Left ventricle myocardium inferior (tissue), 1 donor: ENCODE measurements at regions not wholly inside any gene's neighbourhood (a gene's known extent, or its start where the extent isn't known, plus 50 kb on each side); places are given as distances from the start of the nearest gene placed in this dataset.

Source experiments
- DNase-seq: peaks from one replicate; pipeline ENCODE4 v3.0.0-alpha.2; 2020
- H3K27ac ChIP-seq: fragments of 200-600 bp; replicated peaks from 2 replicates; pipeline ENCODE4 v1.8.0; 2021
- H3K27me3 ChIP-seq: fragments of 200-600 bp; 2 replicates; pipeline ENCODE4 v1.8.0; 2021; ENCODE audit warnings: low read depth
- H3K36me3 ChIP-seq: fragments of 200-600 bp; 2 replicates; pipeline ENCODE4 v1.8.0; 2021
- H3K4me1 ChIP-seq: fragments of 200-600 bp; 2 replicates; pipeline ENCODE4 v1.8.0; 2021
- H3K4me3 ChIP-seq: fragments of 200-600 bp; 2 replicates; pipeline ENCODE4 v1.8.0; 2021; ENCODE audit warnings: mild to moderate bottlenecking, moderate library complexity
- H3K9me3 ChIP-seq: fragments of 200-600 bp; replicated peaks from 2 replicates; pipeline ENCODE4 v1.8.0; 2021
- CTCF ChIP-seq: fragments of 200-600 bp; IDR thresholded peaks from 2 replicates; pipeline ENCODE4 v1.8.0; 2021; ENCODE audit warnings: antibody characterized with exemption, mild to moderate bottlenecking, borderline replicate concordance
- intact Hi-C: fragments of 100-400 bp; cut with micrococcal nuclease; formaldehyde crosslinking; loops from one replicate; pipeline ENCODE4 v1.11.0; 2022
- donor health status: DM: no; HTN: yes; CAD: no; lungs with severe emphysema.

DNA sequence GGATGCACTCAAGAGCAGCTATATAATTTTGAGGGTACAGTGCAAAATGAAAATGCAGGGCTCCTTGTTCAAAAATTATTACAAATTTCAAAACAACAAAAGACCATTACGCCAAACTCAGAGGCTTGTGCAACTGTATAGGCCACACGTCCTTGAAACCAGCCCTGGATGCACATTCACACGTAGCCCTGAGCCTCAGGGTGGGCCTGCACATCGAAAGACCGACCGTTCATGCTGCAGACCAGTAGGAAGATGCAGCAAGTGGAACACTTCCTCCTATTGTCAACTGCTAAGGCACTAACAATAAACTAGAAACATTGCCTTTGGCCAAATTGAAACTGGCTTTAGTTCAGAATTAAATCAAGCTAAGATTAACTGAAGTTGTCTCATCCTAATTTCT, 174.7 kb downstream of the SHOX2 start:
- no peaks in the 10 kb centered on the region for H3K27me3 ChIP-seq
- DNase-seq, result no peak
- TF ChIP-seq CTCF, result no peak
- no peaks in the 10 kb centered on the region for H3K36me3 ChIP-seq
- intact Hi-C loops, result no loop called here
- no peaks in the 10 kb centered on the region for H3K4me1 ChIP-seq
- H3K4me3 ChIP-seq, result no peak overlapping the region
- no peak overlapping the region for H3K27ac ChIP-seq
- H3K9me3 ChIP-seq, result no peaks in the 10 kb centered on the region

GRCh38 chr3:157930000-157930780, 176.0 kb downstream of the SHOX2 start:
- Histone ChIP-seq H3K36me3 (no peaks in the 10 kb centered on the region), H3K4me1 (no peaks in the 10 kb centered on the region), H3K4me3 (no peak overlapping the region), H3K27me3 (no peaks in the 10 kb centered on the region), H3K27ac (no peak overlapping the region), H3K9me3 (no peaks in the 10 kb centered on the region)
- DNase-seq, result no peak
- TF ChIP-seq CTCF, result no peak
- intact Hi-C loops, result no loop called here

- H3K27me3 ChIP-seq, result no peaks in the 10 kb centered on the region
- no peaks in the 10 kb centered on the region for H3K36me3 ChIP-seq
- no peak overlapping the region for H3K27ac ChIP-seq
- intact Hi-C loops, result no loop called here
- no peaks in the 10 kb centered on the region for H3K4me1 ChIP-seq
- H3K4me3 ChIP-seq, result no peak overlapping the region
- H3K9me3 ChIP-seq, result no peaks in the 10 kb centered on the region
- no peak for TF ChIP-seq CTCF
- no peak for DNase-seq
These were observed 179.4 kb downstream of the SHOX2 start for GRCh38 chr3:157926822-157927221.

DNA sequence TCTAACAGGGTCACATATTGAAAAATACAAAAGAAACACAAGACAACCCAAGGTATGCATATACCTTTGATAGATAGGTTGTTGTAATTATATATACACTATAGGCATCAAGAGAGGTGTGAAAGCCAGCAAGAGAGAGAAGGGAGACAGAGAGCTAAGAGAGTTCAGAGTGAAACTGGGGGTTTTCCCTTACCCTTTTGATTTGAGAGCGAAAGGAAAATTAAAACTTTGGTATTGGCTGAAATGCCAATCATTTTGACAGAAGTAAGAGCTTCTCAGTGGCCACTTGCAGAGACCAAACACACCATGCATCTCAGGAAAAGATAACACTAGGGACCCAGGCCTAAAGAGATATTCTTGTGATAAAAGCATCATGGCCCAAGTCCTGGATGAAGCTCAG, 183.6 kb downstream of the SHOX2 start:
- H3K9me3 ChIP-seq, result no peaks in the 10 kb centered on the region
- TF ChIP-seq CTCF, result no peak
- intact Hi-C loops, result no loop called here
- no peaks in the 10 kb centered on the region for H3K4me1 ChIP-seq
- H3K4me3 ChIP-seq, result no peak overlapping the region
- H3K27ac ChIP-seq, result no peak overlapping the region
- no peak for DNase-seq
- no peaks in the 10 kb centered on the region for H3K36me3 ChIP-seq
- H3K27me3 ChIP-seq, result no peaks in the 10 kb centered on the region

DNA sequence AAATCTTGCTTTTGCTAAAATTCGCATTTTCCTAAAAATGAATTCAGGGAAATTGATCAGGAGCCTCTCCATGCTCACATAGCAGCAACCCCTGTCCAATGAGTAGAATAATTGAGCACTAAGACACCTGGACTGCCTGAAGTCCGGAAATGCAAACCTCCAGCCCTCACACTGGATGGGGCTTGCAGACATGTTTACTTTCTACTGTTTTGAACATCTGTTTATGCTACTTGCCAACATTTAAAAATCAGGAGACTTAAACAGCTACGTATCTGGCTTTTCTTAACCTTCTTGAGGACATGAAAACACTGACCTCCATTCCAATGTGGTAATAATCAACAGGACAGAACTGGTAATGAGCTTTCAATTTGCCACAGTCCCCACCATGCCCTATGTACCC, 184.4 kb downstream of the SHOX2 start:
- H3K27me3 ChIP-seq, result no peaks in the 10 kb centered on the region
- DNase-seq, result no peak
- TF ChIP-seq CTCF, result no peak
- no peaks in the 10 kb centered on the region for H3K9me3 ChIP-seq
- no peaks in the 10 kb centered on the region for H3K36me3 ChIP-seq
- intact Hi-C loops, result no loop called here
- no peak overlapping the region for H3K4me3 ChIP-seq
- H3K27ac ChIP-seq, result no peak overlapping the region
- no peaks in the 10 kb centered on the region for H3K4me1 ChIP-seq
